AG04449 (cell line): ENCODE measurements at regions not wholly inside any gene's neighbourhood (a gene's known extent, or its start where the extent isn't known, plus 50 kb on each side); places are given as distances from the start of the nearest gene placed in this dataset.

Source experiments
- CTCF ChIA-PET: fragments of 350-600 bp; formaldehyde crosslinking; extraction: SDS; loops from one replicate; lab custom pipeline; 2021; ENCODE audit warnings: antibody characterized with exemption; lab: Yijun Ruan, JAX
- POLR2A ChIA-PET: fragments of 400-600, 350-600 bp; formaldehyde crosslinking; extraction: SDS; loops from one replicate; lab custom pipeline; 2020; ENCODE audit warnings: antibody characterized with exemption, inconsistent platforms; lab: Yijun Ruan, JAX
- DNase-seq: peaks from one replicate; pipeline ENCODE4 v3.0.0-alpha.2; 2010; ENCODE audit warnings: low read depth, low spot score
- H3K4me3 ChIP-seq: 2 replicates; pipeline ENCODE4 v1.5.1; 2011; ENCODE audit warnings: low read depth, mild to moderate bottlenecking, control low read depth, low read length
- TF ChIP-seq, protein P1 (sequence below): IDR thresholded peaks from one replicate; pipeline ENCODE4 v1.5.1; 2011; ENCODE audit warnings: mild to moderate bottlenecking, moderate library complexity, low read length, control low read depth, inconsistent platforms; ENCODE audit not compliant: insufficient read depth; ENCODE audit errors: missing control alignments

DNA sequence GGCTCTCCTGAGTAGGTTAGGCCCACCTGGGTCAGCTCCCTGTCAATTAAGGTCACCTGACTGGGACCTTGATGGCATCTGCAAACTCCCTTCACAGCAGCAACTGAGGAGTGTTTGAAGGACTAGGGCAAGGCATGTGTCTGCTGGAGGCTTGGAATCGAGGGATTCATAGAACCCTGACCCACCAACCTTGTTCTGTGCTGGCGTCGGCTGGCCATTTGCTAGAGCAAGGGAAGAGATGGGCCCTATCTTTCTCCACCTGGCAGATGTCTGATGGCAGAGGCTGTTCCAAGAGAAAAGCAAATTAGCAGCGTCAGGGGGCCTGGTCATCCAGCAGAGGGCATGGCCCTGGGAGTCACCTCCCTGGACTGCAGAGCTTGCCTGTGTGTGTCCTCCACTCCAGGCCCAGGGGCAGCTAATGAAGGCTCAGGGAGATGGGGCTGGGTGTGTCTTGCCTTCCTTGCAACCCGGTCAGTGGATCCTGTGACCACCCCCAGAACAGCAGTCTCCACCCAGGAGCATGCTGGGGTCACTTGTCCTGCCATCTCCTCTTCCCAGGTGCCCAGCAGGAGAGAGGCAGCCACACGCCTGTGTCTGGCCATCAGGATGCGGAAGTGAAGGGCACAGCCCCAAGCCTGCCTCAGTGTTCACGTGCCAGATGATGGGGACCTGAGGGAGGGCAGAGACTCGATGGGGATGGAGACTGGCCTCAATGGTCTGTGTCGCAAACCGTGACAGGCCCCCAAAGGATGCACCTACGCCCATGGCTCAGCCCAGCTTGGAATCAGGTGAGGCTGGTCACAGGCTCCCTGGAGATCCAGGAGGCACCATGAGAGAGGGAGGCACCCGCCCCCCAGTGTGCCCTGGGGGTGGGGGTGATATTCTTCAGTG is 53.9 kb downstream of the BARX1 start:
- DNase-seq: no peak
- CTCF ChIA-PET: no interaction called here
- POLR2A ChIA-PET: no interaction called here
- no peak overlapping the region for H3K4me3 ChIP-seq
- TF ChIP-seq, protein P1, sequence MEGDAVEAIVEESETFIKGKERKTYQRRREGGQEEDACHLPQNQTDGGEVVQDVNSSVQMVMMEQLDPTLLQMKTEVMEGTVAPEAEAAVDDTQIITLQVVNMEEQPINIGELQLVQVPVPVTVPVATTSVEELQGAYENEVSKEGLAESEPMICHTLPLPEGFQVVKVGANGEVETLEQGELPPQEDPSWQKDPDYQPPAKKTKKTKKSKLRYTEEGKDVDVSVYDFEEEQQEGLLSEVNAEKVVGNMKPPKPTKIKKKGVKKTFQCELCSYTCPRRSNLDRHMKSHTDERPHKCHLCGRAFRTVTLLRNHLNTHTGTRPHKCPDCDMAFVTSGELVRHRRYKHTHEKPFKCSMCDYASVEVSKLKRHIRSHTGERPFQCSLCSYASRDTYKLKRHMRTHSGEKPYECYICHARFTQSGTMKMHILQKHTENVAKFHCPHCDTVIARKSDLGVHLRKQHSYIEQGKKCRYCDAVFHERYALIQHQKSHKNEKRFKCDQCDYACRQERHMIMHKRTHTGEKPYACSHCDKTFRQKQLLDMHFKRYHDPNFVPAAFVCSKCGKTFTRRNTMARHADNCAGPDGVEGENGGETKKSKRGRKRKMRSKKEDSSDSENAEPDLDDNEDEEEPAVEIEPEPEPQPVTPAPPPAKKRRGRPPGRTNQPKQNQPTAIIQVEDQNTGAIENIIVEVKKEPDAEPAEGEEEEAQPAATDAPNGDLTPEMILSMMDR: no peak

DNA sequence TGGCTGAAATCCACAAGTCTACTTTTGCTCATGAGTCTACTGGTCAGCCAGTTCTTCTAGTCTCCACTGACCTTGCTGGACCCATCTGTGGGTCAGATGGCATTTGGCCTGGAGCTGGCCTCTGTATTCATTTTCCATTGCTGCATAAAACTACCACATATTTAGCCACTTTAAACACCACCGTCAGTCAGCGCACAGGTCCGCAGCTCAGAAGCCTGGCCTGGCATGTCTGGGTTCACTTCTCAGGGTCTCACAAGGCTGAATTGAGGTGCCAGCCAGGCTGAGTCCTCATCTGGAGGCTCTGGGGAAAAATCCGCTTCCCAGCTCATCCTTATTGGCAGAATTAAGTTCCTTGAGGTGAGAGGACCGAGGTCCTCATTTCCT is 54.7 kb downstream of the BARX1 start:
- TF ChIP-seq, protein P1: no peak
- ChIA-PET CTCF (no interaction called here), POLR2A (no interaction called here)
- no peak for DNase-seq
- H3K4me3 ChIP-seq: no peak overlapping the region

DNA sequence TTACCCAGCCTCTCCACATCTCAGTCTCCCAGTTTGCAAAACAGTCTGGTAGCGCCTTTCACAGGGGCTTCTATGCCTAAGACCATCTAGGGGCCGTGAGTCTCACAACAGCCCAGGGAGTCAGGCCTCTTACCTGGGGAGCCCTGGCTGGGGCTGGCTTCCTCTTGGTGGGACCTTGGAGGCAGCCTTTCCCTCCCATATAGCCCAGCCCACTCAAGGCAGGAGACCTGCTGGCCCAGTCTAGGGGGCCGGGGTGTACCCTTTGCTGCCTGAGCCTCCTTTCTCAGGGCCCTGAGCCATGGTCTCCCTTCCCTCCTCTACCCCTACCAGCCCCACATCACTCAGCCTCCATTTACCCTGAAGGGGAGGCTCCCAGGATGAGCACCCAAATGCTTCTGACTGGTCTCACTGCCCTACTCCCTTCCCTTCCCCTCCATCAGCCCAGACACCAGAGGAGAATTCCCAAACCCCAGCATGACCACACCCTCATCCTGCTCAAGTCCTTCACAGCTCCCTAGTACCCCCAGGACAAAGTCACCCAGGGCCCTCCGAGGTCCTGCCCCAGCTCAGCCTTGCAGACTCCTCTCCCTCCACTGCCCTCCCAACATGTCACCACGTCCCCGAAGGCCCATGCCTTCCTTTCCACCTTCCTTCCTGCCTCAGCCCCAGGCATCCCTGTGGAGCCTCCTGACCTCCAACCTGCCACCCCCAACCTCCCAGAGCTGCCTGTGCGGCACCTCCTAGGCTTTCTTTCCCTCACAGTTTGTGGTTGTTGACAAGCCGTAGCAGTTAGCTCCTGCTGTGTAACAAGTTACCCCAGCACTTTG is 55.3 kb downstream of the BARX1 start:
- TF ChIP-seq, protein P1: no peak
- ChIA-PET POLR2A (no interaction called here), CTCF (no interaction called here)
- no peak for DNase-seq
- no peak overlapping the region for H3K4me3 ChIP-seq

DNA sequence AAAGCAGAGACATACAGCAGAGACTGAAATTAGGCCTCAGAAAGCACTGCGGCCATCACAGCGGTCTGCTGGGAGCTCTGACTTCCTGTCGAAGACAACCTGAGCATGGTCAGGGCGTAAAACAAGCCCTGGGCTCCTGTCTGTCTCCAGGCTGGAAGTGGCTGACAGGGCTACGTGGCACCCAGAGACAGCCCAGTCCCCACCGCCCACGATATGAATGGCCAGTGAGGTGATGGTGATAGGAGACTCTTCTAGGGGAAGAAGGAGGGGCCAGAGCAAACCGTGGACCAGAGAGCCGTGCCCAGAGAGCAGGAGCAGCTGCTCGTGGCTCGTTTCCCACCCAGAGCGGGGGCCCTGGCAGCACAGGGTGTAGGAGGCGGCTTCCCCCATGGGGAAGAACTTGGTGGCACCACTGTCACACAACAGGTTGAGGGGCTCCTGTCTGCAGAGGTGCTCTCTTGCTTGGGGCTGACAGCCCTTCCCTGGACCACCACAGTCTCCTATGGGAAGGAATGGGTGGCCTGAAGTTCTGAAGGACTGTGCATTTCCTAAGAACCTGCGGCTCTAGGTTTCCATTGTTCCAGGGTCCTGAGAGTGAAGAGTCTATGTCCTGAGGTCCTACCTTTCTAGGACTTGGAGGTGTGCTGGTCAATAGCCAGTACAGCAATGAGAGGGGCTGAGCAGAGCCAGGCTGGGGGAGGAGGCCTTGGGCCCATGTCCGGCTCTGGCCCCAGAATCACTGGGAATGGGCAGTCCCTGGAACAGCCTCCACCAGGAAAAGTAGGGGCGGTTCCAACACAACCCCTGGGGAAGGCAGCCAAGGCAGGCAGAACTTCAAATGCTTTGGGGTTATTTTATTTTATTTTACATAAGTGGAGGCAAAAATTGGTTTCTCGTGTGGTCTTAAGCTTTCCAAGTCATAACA is 56.4 kb downstream of the BARX1 start:
- CTCF ChIA-PET: no interaction called here
- TF ChIP-seq, protein P1: no peak
- POLR2A ChIA-PET: no interaction called here
- H3K4me3 ChIP-seq: no peak overlapping the region
- no peak for DNase-seq

DNA sequence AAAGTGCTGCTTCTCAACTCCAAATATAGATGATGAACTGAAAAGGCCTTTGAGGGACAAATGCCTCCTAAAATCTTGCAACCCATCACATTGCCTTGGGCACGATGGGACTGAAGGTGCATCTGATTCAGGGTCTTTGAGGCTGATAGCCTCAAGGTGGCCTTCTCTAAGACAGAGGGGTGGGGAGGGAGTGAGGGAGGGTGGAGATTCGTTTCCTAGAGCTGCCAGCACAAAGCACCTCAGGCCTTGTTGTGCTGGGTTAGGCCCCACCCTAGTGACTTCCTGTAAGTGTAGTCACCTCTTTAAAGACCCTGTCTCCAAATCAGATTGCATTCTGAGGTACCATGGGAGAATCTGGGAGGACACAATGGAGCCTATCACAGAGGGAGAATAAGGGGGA is 57.1 kb downstream of the BARX1 start:
- CTCF ChIA-PET: no interaction called here
- POLR2A ChIA-PET: no interaction called here
- DNase-seq: no peak
- H3K4me3 ChIP-seq: no peak overlapping the region
- TF ChIP-seq, protein P1: no peak
